Liver (tissue), 8 donors: ENCODE measurements at regions not wholly inside any gene's neighbourhood (a gene's known extent, or its start where the extent isn't known, plus 50 kb on each side); places are given as distances from the start of the nearest gene placed in this dataset.

Experiments
- DNase-seq: peaks from one replicate; pipeline ENCODE4 v3.0.0-alpha.2; 2017; ENCODE audit warnings: low spot score
- H3K27ac ChIP-seq, 2 donors: one replicate each; pipeline ENCODE4 v1.7.0; 2013; ENCODE audit warnings: inconsistent platforms in 2 of 2, low read length in 2 of 2, control low read depth in 1 of 2, low read depth in 1 of 2, mild to moderate bottlenecking in 1 of 2
- H3K27me3 ChIP-seq, 4 donors: one replicate each; pipeline versions ENCODE4 v1.6.1 to v1.7.0; 2013; ENCODE audit warnings: low read length in 3 of 4, inconsistent platforms in 1 of 4, mild to moderate bottlenecking in 1 of 4, moderate library complexity in 1 of 4; ENCODE audit not compliant: control insufficient read depth in 4 of 4, insufficient read depth in 4 of 4
- H3K36me3 ChIP-seq, 4 donors: one replicate each; pipeline versions ENCODE4 v1.6.1 to v1.7.0; 2013; ENCODE audit warnings: low read length in 3 of 4, mild to moderate bottlenecking in 3 of 4, low read depth in 1 of 4, moderate library complexity in 1 of 4; ENCODE audit not compliant: control insufficient read depth in 4 of 4, insufficient read depth in 3 of 4
- H3K4me1 ChIP-seq, 4 donors: one replicate each; pipeline versions ENCODE4 v1.6.1 to v1.7.0; 2013; ENCODE audit warnings: low read length in 3 of 4, mild to moderate bottlenecking in 3 of 4, moderate library complexity in 1 of 4; ENCODE audit not compliant: control insufficient read depth in 4 of 4, insufficient read depth in 4 of 4
- H3K4me3 ChIP-seq, 3 donors: one replicate each; pipeline versions ENCODE4 v1.6.1 to v1.7.0; 2013; ENCODE audit warnings: low read length in 3 of 3, control low read depth in 1 of 3, low read depth in 1 of 3, mild to moderate bottlenecking in 1 of 3
- H3K9ac ChIP-seq, 2 donors: one replicate each; pipeline ENCODE4 v1.7.0; 2013; ENCODE audit warnings: low read length in 2 of 2, mild to moderate bottlenecking in 2 of 2, moderate library complexity in 2 of 2, control low read depth in 1 of 2, low read depth in 1 of 2
- H3K9me3 ChIP-seq, 4 donors: one replicate each; pipeline versions ENCODE4 v1.6.1 to v1.7.0; 2013; ENCODE audit warnings: low read length in 3 of 4; ENCODE audit not compliant: control insufficient read depth in 4 of 4
- EGR1 ChIP-seq, 2 donors: IDR thresholded peaks; 2 replicates each; pipeline ENCODE4 v1.6.1; 2016 to 2018; ENCODE audit warnings: antibody characterized with exemption in 2 of 2, low read depth in 2 of 2
- FOXA1 ChIP-seq: IDR thresholded peaks from 2 replicates; pipeline ENCODE4 v1.6.1; 2016; ENCODE audit warnings: antibody characterized with exemption
- FOXA2 ChIP-seq: IDR thresholded peaks from 2 replicates; pipeline ENCODE4 v1.6.1; 2016; ENCODE audit warnings: antibody characterized with exemption
- GABPA ChIP-seq, 2 donors: IDR thresholded peaks in 1 of 2; conservative IDR thresholded peaks in 1 of 2; 2 replicates each; pipeline ENCODE4 v1.6.1; 2016; ENCODE audit warnings: antibody characterized with exemption in 2 of 2, mild to moderate bottlenecking in 1 of 2, moderate library complexity in 1 of 2
- HNF4A ChIP-seq, 2 donors: conservative IDR thresholded peaks; 2 replicates each; pipeline ENCODE4 v1.6.1; 2016; ENCODE audit warnings: antibody characterized with exemption in 2 of 2, mild to moderate bottlenecking in 2 of 2
- HNF4G ChIP-seq: IDR thresholded peaks from 2 replicates; pipeline ENCODE4 v1.6.1; 2016; ENCODE audit warnings: antibody characterized with exemption
- JUND ChIP-seq, 2 donors: IDR thresholded peaks; 2 replicates each; pipeline ENCODE4 v1.6.1; 2016; ENCODE audit warnings: antibody characterized with exemption in 2 of 2
- NR2F2 ChIP-seq: IDR thresholded peaks from 2 replicates; pipeline ENCODE4 v1.6.1; 2016; ENCODE audit warnings: antibody characterized with exemption
- RAD21 ChIP-seq, 2 donors: IDR thresholded peaks; 2 replicates each; pipeline ENCODE4 v1.6.1; 2016; ENCODE audit warnings: antibody characterized with exemption in 2 of 2, mild to moderate bottlenecking in 2 of 2
- TAF1 ChIP-seq: conservative IDR thresholded peaks from 2 replicates; pipeline ENCODE4 v1.6.1; 2016; ENCODE audit warnings: antibody characterized with exemption, mild to moderate bottlenecking
- YY1 ChIP-seq: IDR thresholded peaks from 2 replicates; pipeline ENCODE4 v1.6.1; 2016; ENCODE audit warnings: antibody characterized with exemption, mild to moderate bottlenecking
- WGBS: extraction: QIAGEN DNeasy Blood & Tissue Kit; methylation state at CpG from one replicate; pipeline ENCODE4 v1.1.7; 2013; 5-methylcytosine and 5-hydroxymethylcytosine counted together
- TF ChIP-seq, protein P1 (sequence below): IDR thresholded peaks from 2 replicates; pipeline ENCODE4 v1.6.1; 2016; ENCODE audit warnings: antibody characterized with exemption, mild to moderate bottlenecking
- TF ChIP-seq, protein P2 (sequence below): fragments of 150-350 bp; IDR thresholded peaks from 2 replicates; pipeline ENCODE4 v1.5.1; 2017; ENCODE audit warnings: improper control_type of control experiment, low read depth, low read length; ENCODE audit not compliant: missing input control
- TF ChIP-seq, protein P3 (sequence below): IDR thresholded peaks from 2 replicates; pipeline ENCODE4 v1.6.1; 2016; ENCODE audit warnings: antibody characterized with exemption
- TF ChIP-seq, protein P4 (sequence below): IDR thresholded peaks from 2 replicates; pipeline ENCODE4 v1.6.1; 2016; ENCODE audit warnings: antibody characterized with exemption
- TF ChIP-seq, protein P5 (sequence below): IDR thresholded peaks from 2 replicates; pipeline ENCODE4 v1.6.1; 2016; ENCODE audit warnings: antibody characterized with exemption
- donor health status: healthy.
- donor health status: healthy.
- donor health status: healthy.
- donor health status: healthy.
- donor health status: healthy.

DNA sequence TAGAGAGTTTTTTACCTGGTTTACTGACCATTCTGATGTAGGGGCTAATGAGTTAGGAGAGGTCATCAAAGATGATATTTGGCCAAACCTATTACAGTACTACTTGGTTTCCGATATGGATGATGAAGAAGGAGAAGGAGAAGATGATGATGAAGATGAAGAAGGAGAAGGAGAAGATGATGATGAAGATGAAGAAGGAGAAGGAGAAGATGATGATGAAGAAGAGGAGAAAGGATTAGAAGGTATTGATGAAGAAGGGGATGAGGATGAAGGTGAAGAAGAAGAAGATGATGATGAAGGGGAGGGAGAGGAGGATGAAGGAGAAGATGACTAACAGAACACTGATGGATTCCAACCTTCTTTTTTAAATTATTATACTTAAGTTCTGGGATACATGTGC lies 196.6 kb downstream of the TMX1 start:
- H3K36me3 ChIP-seq: no peaks in the 10 kb centered on the region
- TF ChIP-seq EGR1 (IDR thresholded peaks at IDR 0.05; ENCODE audit: low read depth in 2 of 2) (no peak), JUND (IDR thresholded peaks at IDR 0.05) (no peak), FOXA1 (no peak), FOXA2 (no peak), GABPA (IDR thresholded peaks at IDR 0.05 in 1 of 2, conservative IDR thresholded peaks at IDR 0.05 in 1 of 2) (no peak), NR2F2 (no peak), TAF1 (no peak), HNF4G (no peak), RAD21 (IDR thresholded peaks at IDR 0.05) (no peak)
- TF ChIP-seq, protein P1, sequence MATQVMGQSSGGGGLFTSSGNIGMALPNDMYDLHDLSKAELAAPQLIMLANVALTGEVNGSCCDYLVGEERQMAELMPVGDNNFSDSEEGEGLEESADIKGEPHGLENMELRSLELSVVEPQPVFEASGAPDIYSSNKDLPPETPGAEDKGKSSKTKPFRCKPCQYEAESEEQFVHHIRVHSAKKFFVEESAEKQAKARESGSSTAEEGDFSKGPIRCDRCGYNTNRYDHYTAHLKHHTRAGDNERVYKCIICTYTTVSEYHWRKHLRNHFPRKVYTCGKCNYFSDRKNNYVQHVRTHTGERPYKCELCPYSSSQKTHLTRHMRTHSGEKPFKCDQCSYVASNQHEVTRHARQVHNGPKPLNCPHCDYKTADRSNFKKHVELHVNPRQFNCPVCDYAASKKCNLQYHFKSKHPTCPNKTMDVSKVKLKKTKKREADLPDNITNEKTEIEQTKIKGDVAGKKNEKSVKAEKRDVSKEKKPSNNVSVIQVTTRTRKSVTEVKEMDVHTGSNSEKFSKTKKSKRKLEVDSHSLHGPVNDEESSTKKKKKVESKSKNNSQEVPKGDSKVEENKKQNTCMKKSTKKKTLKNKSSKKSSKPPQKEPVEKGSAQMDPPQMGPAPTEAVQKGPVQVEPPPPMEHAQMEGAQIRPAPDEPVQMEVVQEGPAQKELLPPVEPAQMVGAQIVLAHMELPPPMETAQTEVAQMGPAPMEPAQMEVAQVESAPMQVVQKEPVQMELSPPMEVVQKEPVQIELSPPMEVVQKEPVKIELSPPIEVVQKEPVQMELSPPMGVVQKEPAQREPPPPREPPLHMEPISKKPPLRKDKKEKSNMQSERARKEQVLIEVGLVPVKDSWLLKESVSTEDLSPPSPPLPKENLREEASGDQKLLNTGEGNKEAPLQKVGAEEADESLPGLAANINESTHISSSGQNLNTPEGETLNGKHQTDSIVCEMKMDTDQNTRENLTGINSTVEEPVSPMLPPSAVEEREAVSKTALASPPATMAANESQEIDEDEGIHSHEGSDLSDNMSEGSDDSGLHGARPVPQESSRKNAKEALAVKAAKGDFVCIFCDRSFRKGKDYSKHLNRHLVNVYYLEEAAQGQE: no peak
- TF ChIP-seq, protein P2, sequence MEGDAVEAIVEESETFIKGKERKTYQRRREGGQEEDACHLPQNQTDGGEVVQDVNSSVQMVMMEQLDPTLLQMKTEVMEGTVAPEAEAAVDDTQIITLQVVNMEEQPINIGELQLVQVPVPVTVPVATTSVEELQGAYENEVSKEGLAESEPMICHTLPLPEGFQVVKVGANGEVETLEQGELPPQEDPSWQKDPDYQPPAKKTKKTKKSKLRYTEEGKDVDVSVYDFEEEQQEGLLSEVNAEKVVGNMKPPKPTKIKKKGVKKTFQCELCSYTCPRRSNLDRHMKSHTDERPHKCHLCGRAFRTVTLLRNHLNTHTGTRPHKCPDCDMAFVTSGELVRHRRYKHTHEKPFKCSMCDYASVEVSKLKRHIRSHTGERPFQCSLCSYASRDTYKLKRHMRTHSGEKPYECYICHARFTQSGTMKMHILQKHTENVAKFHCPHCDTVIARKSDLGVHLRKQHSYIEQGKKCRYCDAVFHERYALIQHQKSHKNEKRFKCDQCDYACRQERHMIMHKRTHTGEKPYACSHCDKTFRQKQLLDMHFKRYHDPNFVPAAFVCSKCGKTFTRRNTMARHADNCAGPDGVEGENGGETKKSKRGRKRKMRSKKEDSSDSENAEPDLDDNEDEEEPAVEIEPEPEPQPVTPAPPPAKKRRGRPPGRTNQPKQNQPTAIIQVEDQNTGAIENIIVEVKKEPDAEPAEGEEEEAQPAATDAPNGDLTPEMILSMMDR: no peak
- TF ChIP-seq, protein P3, sequence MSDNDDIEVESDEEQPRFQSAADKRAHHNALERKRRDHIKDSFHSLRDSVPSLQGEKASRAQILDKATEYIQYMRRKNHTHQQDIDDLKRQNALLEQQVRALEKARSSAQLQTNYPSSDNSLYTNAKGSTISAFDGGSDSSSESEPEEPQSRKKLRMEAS: no peak
- TF ChIP-seq, protein P4, sequence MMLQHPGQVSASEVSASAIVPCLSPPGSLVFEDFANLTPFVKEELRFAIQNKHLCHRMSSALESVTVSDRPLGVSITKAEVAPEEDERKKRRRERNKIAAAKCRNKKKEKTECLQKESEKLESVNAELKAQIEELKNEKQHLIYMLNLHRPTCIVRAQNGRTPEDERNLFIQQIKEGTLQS: no peak
- TF ChIP-seq, protein P5, sequence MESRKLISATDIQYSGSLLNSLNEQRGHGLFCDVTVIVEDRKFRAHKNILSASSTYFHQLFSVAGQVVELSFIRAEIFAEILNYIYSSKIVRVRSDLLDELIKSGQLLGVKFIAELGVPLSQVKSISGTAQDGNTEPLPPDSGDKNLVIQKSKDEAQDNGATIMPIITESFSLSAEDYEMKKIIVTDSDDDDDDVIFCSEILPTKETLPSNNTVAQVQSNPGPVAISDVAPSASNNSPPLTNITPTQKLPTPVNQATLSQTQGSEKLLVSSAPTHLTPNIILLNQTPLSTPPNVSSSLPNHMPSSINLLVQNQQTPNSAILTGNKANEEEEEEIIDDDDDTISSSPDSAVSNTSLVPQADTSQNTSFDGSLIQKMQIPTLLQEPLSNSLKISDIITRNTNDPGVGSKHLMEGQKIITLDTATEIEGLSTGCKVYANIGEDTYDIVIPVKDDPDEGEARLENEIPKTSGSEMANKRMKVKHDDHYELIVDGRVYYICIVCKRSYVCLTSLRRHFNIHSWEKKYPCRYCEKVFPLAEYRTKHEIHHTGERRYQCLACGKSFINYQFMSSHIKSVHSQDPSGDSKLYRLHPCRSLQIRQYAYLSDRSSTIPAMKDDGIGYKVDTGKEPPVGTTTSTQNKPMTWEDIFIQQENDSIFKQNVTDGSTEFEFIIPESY: no peak
- H3K4me1 ChIP-seq: peaks cover 5 to 14% (median 13%) of the 10 kb centered on the region in 4 donors
- H3K4me3 ChIP-seq: no peak overlapping the region
- no peaks in the 10 kb centered on the region for H3K27me3 ChIP-seq
- no peak for DNase-seq
- WGBS: 100% methylated on average over 1 of the region's 1 CpG
- H3K27ac ChIP-seq: no peak overlapping the region
- no peak overlapping the region for H3K9ac ChIP-seq
- H3K9me3 ChIP-seq: no peaks in the 10 kb centered on the region

DNA sequence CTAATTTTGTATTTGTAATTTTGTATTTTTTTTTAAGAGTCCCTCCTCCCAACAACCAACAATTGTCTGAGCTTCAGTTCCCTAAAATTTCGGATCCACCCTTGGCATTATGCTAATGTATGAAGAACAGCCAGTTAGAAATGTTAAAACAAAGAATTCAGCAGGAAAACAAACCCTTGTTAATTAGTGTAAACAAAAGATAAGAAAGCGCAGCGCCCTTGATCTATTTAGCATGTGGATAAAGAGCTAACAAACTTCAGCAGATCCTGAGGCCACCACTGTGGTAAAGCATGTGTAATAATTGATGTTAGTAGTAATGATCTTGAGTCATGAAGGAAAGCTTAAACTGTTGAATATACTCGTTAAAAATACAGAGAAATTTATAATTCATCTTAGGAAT lies 199.8 kb downstream of the TMX1 start:
- WGBS: 46% methylated on average over 4 of the region's 4 CpGs
- H3K4me3 ChIP-seq: no peak overlapping the region

More for the DNA sequence above, 199.8 kb downstream of the TMX1 start:
- Histone ChIP-seq H3K27ac (no peak overlapping the region), H3K9me3 (no peaks in the 10 kb centered on the region), H3K4me1 (no peaks in the 10 kb centered on the region), H3K9ac (no peak overlapping the region), H3K27me3 (no peaks in the 10 kb centered on the region), H3K36me3 (no peaks in the 10 kb centered on the region)
- no peak for TF ChIP-seq NR2F2
- no peak for TF ChIP-seq HNF4A (conservative IDR thresholded peaks at IDR 0.05)
- TF ChIP-seq FOXA2: no peak
- TF ChIP-seq EGR1 (IDR thresholded peaks at IDR 0.05; ENCODE audit: low read depth in 2 of 2): no peak
- TF ChIP-seq YY1: no peak
- TF ChIP-seq, protein P2: no peak
- TF ChIP-seq, protein P5: no peak
- TF ChIP-seq, protein P1: no peak
- no peak for TF ChIP-seq RAD21 (IDR thresholded peaks at IDR 0.05)
- DNase-seq: no peak
